ENCODE measurements at regions not wholly inside any gene's neighbourhood (a gene's known extent, or its start where the extent isn't known, plus 50 kb on each side); places are given as distances from the start of the nearest gene placed in this dataset.

GRCh38 chr15:39176030-39176429 lies 404.8 kb upstream of the THBS1 start:
- Mint-ChIP-seq H3K36me3 (ENCODE audit: low read depth) (no peaks in the 10 kb centered on the region), H3K27me3 (peaks cover 28% of the 10 kb centered on the region)
- ATAC-seq (replicated peaks): no peak

GRCh38 chr15:39177561-39177960 lies 403.3 kb upstream of the THBS1 start:
- H3K4me3 Mint-ChIP-seq: no peak overlapping the region
- no peaks in the 10 kb centered on the region for H3K36me3 Mint-ChIP-seq (ENCODE audit: low read depth)

More at GRCh38 chr15:39176030-39176429, 404.8 kb upstream of the THBS1 start:
- no peaks in the 10 kb centered on the region for H3K9me3 Mint-ChIP-seq
- H3K4me3 Mint-ChIP-seq: no peak overlapping the region
- no peak overlapping the region for H3K27ac Mint-ChIP-seq
- H3K4me1 Mint-ChIP-seq: no peaks in the 10 kb centered on the region

GRCh38 chr15:39180030-39180429 lies 400.8 kb upstream of the THBS1 start:
- no peak for ATAC-seq (replicated peaks)
- no peaks in the 10 kb centered on the region for H3K9me3 Mint-ChIP-seq
- no peaks in the 10 kb centered on the region for H3K36me3 Mint-ChIP-seq (ENCODE audit: low read depth)
- no peaks in the 10 kb centered on the region for H3K4me1 Mint-ChIP-seq
- peaks cover 20% of the 10 kb centered on the region for H3K27me3 Mint-ChIP-seq
- no peak overlapping the region for H3K4me3 Mint-ChIP-seq
- H3K27ac Mint-ChIP-seq: no peak overlapping the region

More at GRCh38 chr15:39177561-39177960, 403.3 kb upstream of the THBS1 start:
- no peaks in the 10 kb centered on the region for H3K9me3 Mint-ChIP-seq
- H3K4me1 Mint-ChIP-seq: no peaks in the 10 kb centered on the region
- H3K27me3 Mint-ChIP-seq: peaks cover 33% of the 10 kb centered on the region
- ATAC-seq (replicated peaks): no peak
- H3K27ac Mint-ChIP-seq: no peak overlapping the region

- Mint-ChIP-seq H3K36me3 (ENCODE audit: low read depth) (no peaks in the 10 kb centered on the region), H3K27me3 (peaks cover 19% of the 10 kb centered on the region), H3K4me1 (no peaks in the 10 kb centered on the region), H3K4me3 (no peak overlapping the region), H3K27ac (no peak overlapping the region), H3K9me3 (no peaks in the 10 kb centered on the region)
- no peak for ATAC-seq (replicated peaks)
Observed at GRCh38 chr15:39180483-39180933, 400.4 kb upstream of the THBS1 start.

GRCh38 chr15:39181056-39181747 lies 399.7 kb upstream of the THBS1 start:
- no peak overlapping the region for H3K4me3 Mint-ChIP-seq
- H3K27me3 Mint-ChIP-seq: peaks cover 19% of the 10 kb centered on the region
- no peak overlapping the region for H3K27ac Mint-ChIP-seq
- no peak for ATAC-seq (replicated peaks)
- no peaks in the 10 kb centered on the region for H3K9me3 Mint-ChIP-seq
- no peaks in the 10 kb centered on the region for H3K4me1 Mint-ChIP-seq
- H3K36me3 Mint-ChIP-seq (ENCODE audit: low read depth): no peaks in the 10 kb centered on the region

- H3K4me1 Mint-ChIP-seq: no peaks in the 10 kb centered on the region
- H3K9me3 Mint-ChIP-seq: no peaks in the 10 kb centered on the region
- no peaks in the 10 kb centered on the region for H3K36me3 Mint-ChIP-seq (ENCODE audit: low read depth)
- H3K4me3 Mint-ChIP-seq: no peak overlapping the region
- H3K27me3 Mint-ChIP-seq: peaks cover 23% of the 10 kb centered on the region
- H3K27ac Mint-ChIP-seq: no peak overlapping the region
- no peak for ATAC-seq (replicated peaks)
Observed at GRCh38 chr15:39181940-39182339, 398.9 kb upstream of the THBS1 start.

- no peak overlapping the region for H3K4me3 Mint-ChIP-seq
- no peaks in the 10 kb centered on the region for H3K36me3 Mint-ChIP-seq (ENCODE audit: low read depth)
- no peaks in the 10 kb centered on the region for H3K4me1 Mint-ChIP-seq
- no peak for ATAC-seq (replicated peaks)
- no peak overlapping the region for H3K27ac Mint-ChIP-seq
- no peaks in the 10 kb centered on the region for H3K9me3 Mint-ChIP-seq
- peaks cover 25% of the 10 kb centered on the region for H3K27me3 Mint-ChIP-seq
Observed at GRCh38 chr15:39183164-39183881, 397.6 kb upstream of the THBS1 start.

- no peak overlapping the region for H3K4me3 Mint-ChIP-seq
- no peak for ATAC-seq (replicated peaks)
- H3K36me3 Mint-ChIP-seq (ENCODE audit: low read depth): no peaks in the 10 kb centered on the region
- H3K27ac Mint-ChIP-seq: no peak overlapping the region
- no peaks in the 10 kb centered on the region for H3K9me3 Mint-ChIP-seq
- H3K27me3 Mint-ChIP-seq: peaks cover 23% of the 10 kb centered on the region
- no peaks in the 10 kb centered on the region for H3K4me1 Mint-ChIP-seq
Observed at GRCh38 chr15:39184701-39185390, 396.0 kb upstream of the THBS1 start.

- ATAC-seq (replicated peaks): no peak
- H3K9me3 Mint-ChIP-seq: no peaks in the 10 kb centered on the region
- H3K27me3 Mint-ChIP-seq: peaks cover 26% of the 10 kb centered on the region
- H3K4me3 Mint-ChIP-seq: no peak overlapping the region
- H3K4me1 Mint-ChIP-seq: no peaks in the 10 kb centered on the region
- H3K27ac Mint-ChIP-seq: no peak overlapping the region
- H3K36me3 Mint-ChIP-seq (ENCODE audit: low read depth): no peaks in the 10 kb centered on the region
Observed at GRCh38 chr15:39188314-39188713, 392.6 kb upstream of the THBS1 start.

GRCh38 chr15:39188930-39189329 lies 391.9 kb upstream of the THBS1 start:
- no peaks in the 10 kb centered on the region for H3K4me1 Mint-ChIP-seq
- H3K27ac Mint-ChIP-seq: no peak overlapping the region
- no peaks in the 10 kb centered on the region for H3K9me3 Mint-ChIP-seq
- ATAC-seq (replicated peaks): no peak
- no peak overlapping the region for H3K4me3 Mint-ChIP-seq
- H3K27me3 Mint-ChIP-seq: peaks cover 26% of the 10 kb centered on the region
- no peaks in the 10 kb centered on the region for H3K36me3 Mint-ChIP-seq (ENCODE audit: low read depth)

- no peak overlapping the region for H3K4me3 Mint-ChIP-seq
- no peak overlapping the region for H3K27ac Mint-ChIP-seq
- peaks cover 22% of the 10 kb centered on the region for H3K27me3 Mint-ChIP-seq
- H3K36me3 Mint-ChIP-seq (ENCODE audit: low read depth): no peaks in the 10 kb centered on the region
- no peaks in the 10 kb centered on the region for H3K4me1 Mint-ChIP-seq
- no peak for ATAC-seq (replicated peaks)
- H3K9me3 Mint-ChIP-seq: no peaks in the 10 kb centered on the region
Observed at GRCh38 chr15:39191871-39192291, 389.0 kb upstream of the THBS1 start.

GRCh38 chr15:39192351-39192750 lies 388.5 kb upstream of the THBS1 start:
- no peaks in the 10 kb centered on the region for H3K9me3 Mint-ChIP-seq
- H3K27ac Mint-ChIP-seq: no peak overlapping the region
- H3K4me1 Mint-ChIP-seq: no peaks in the 10 kb centered on the region
- no peak for ATAC-seq (replicated peaks)
- H3K4me3 Mint-ChIP-seq: no peak overlapping the region
- no peaks in the 10 kb centered on the region for H3K36me3 Mint-ChIP-seq (ENCODE audit: low read depth)
- H3K27me3 Mint-ChIP-seq: peaks cover 22% of the 10 kb centered on the region

GRCh38 chr15:39192979-39193560 lies 387.8 kb upstream of the THBS1 start:
- Mint-ChIP-seq H3K9me3 (no peaks in the 10 kb centered on the region), H3K4me1 (no peaks in the 10 kb centered on the region), H3K27me3 (peaks cover 18% of the 10 kb centered on the region), H3K27ac (no peak overlapping the region), H3K36me3 (ENCODE audit: low read depth) (no peaks in the 10 kb centered on the region), H3K4me3 (no peak overlapping the region)
- no peak for ATAC-seq (replicated peaks)

GRCh38 chr15:39193611-39194010 lies 387.3 kb upstream of the THBS1 start:
- no peak overlapping the region for H3K27ac Mint-ChIP-seq
- H3K4me3 Mint-ChIP-seq: no peak overlapping the region
- ATAC-seq (replicated peaks): no peak
- no peaks in the 10 kb centered on the region for H3K4me1 Mint-ChIP-seq
- no peaks in the 10 kb centered on the region for H3K36me3 Mint-ChIP-seq (ENCODE audit: low read depth)
- peaks cover 18% of the 10 kb centered on the region for H3K27me3 Mint-ChIP-seq
- H3K9me3 Mint-ChIP-seq: no peaks in the 10 kb centered on the region
